PFSK-1 (cell line): ENCODE measurements at regions not wholly inside any gene's neighbourhood (a gene's known extent, or its start where the extent isn't known, plus 50 kb on each side); places are given as distances from the start of the nearest gene placed in this dataset.

Source experiments
- FOXP2 ChIP-seq: optimal IDR thresholded peaks from 2 replicates; pipeline ENCODE3; 2011; ENCODE audit warnings: borderline replicate concordance, control low read depth, inconsistent platforms; ENCODE audit not compliant: insufficient read depth; ENCODE audit errors: extremely low read length, extremely low read depth
- POLR2AphosphoS5 ChIP-seq: IDR thresholded peaks from 2 replicates; pipeline ENCODE4 v1.6.1; 2012; ENCODE audit warnings: low read depth, mild to moderate bottlenecking, control low read depth, low read length, moderate library complexity
- SIN3A ChIP-seq: IDR thresholded peaks from 2 replicates; pipeline ENCODE4 v1.6.1; 2012; ENCODE audit warnings: mild to moderate bottlenecking, low read length, moderate library complexity, borderline replicate concordance; ENCODE audit not compliant: insufficient read depth
- TAF1 ChIP-seq: IDR thresholded peaks from 2 replicates; pipeline ENCODE4 v1.6.1; 2012; ENCODE audit warnings: low read length, control low read depth, borderline replicate concordance; ENCODE audit not compliant: insufficient read depth
- TF ChIP-seq, protein P1 (sequence below), 2 experiments: IDR thresholded peaks; 2 replicates each; pipeline versions ENCODE4 v1.6.1 to v1.8.0; 2011 to 2012; ENCODE audit warnings: low read depth in 2 of 2, low read length in 2 of 2, control low read depth in 1 of 2, inconsistent platforms in 1 of 2, mild to moderate bottlenecking in 1 of 2, moderate library complexity in 1 of 2; ENCODE audit not compliant: insufficient read depth in 1 of 2

GRCh38 chr11:115649461-115649860 lies 145.2 kb upstream of the CADM1 start:
- TF ChIP-seq SIN3A (no peak), POLR2AphosphoS5 (no peak), TAF1 (no peak), FOXP2 (no peak)
- TF ChIP-seq, protein P1, sequence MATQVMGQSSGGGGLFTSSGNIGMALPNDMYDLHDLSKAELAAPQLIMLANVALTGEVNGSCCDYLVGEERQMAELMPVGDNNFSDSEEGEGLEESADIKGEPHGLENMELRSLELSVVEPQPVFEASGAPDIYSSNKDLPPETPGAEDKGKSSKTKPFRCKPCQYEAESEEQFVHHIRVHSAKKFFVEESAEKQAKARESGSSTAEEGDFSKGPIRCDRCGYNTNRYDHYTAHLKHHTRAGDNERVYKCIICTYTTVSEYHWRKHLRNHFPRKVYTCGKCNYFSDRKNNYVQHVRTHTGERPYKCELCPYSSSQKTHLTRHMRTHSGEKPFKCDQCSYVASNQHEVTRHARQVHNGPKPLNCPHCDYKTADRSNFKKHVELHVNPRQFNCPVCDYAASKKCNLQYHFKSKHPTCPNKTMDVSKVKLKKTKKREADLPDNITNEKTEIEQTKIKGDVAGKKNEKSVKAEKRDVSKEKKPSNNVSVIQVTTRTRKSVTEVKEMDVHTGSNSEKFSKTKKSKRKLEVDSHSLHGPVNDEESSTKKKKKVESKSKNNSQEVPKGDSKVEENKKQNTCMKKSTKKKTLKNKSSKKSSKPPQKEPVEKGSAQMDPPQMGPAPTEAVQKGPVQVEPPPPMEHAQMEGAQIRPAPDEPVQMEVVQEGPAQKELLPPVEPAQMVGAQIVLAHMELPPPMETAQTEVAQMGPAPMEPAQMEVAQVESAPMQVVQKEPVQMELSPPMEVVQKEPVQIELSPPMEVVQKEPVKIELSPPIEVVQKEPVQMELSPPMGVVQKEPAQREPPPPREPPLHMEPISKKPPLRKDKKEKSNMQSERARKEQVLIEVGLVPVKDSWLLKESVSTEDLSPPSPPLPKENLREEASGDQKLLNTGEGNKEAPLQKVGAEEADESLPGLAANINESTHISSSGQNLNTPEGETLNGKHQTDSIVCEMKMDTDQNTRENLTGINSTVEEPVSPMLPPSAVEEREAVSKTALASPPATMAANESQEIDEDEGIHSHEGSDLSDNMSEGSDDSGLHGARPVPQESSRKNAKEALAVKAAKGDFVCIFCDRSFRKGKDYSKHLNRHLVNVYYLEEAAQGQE (IDR thresholded peaks at IDR 0.05; ENCODE audit: insufficient read depth in 1 of 2, low read depth in 2 of 2, low read length in 2 of 2), result no peak

DNA sequence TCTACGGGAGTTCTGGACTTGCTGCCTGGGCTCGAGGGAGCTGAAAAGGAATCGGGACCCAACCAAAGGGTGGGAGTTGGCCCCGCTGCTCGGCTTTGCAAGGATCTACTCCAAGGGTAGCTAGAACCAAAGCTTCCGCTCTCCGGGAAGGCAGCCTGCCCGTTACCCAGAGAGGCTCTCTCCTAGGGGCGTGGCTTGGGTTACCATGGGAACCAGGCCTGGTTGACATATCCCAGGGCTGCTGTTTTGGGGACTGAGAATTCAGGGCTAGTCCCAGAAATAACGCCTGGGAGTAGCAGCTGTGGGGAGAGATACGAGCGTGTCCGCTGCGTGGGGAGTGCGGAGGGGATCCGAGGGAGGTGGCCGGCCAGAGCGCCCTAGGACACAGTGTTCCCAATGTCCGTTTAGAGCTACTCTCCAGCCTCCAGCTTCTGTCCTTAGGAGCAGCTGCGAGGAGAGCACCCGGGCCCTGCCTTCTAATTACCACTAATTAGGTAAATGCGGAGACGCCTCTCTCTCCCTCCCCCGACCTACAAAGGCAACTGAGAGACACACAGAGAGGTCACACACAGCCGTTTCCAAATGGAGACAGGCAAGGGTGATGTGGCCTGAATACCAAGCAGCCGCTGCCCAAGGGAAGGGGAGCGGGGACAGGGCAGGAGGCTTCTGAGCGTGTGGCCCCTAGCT lies 141.6 kb upstream of the CADM1 start:
- TF ChIP-seq SIN3A, result no peak
- no peak for TF ChIP-seq TAF1
- no peak for TF ChIP-seq FOXP2
- TF ChIP-seq, protein P1 (IDR thresholded peaks at IDR 0.05; ENCODE audit: insufficient read depth in 1 of 2, low read depth in 2 of 2, low read length in 2 of 2), result no peak
- TF ChIP-seq POLR2AphosphoS5, result no peak

GRCh38 chr11:115644856-115645255 lies 140.6 kb upstream of the CADM1 start:
- TF ChIP-seq POLR2AphosphoS5 (no peak), FOXP2 (no peak), TAF1 (no peak)
- TF ChIP-seq, protein P1 (IDR thresholded peaks at IDR 0.05; ENCODE audit: insufficient read depth in 1 of 2, low read depth in 2 of 2, low read length in 2 of 2), result no peak

GRCh38 chr11:115643549-115644270 lies 139.5 kb upstream of the CADM1 start:
- TF ChIP-seq SIN3A (no peak), TAF1 (no peak), FOXP2 (no peak), POLR2AphosphoS5 (no peak)
- TF ChIP-seq, protein P1 (IDR thresholded peaks at IDR 0.05; ENCODE audit: insufficient read depth in 1 of 2, low read depth in 2 of 2, low read length in 2 of 2), result no peak
